KMS-11 (cell line): ENCODE measurements at regions not wholly inside any gene's neighbourhood (a gene's known extent, or its start where the extent isn't known, plus 50 kb on each side); places are given as distances from the start of the nearest gene placed in this dataset.

Experiments
- H2AFZ ChIP-seq: fragments of 200-600 bp; sonication (generic); 2 replicates; pipeline ENCODE4 v1.6.1; 2016; ENCODE audit warnings: antibody characterized with exemption, mixed run types, low read depth
- H3K27ac ChIP-seq: fragments of 200-600 bp; sonication (generic); 2 replicates; pipeline ENCODE4 v1.6.1; 2016; ENCODE audit warnings: mild to moderate bottlenecking, mixed run types
- H3K27me3 ChIP-seq: fragments of 200-600 bp; sonication (generic); 2 replicates; pipeline ENCODE4 v1.6.1; 2017; ENCODE audit warnings: mild to moderate bottlenecking, low read depth, mixed run types, moderate library complexity; ENCODE audit not compliant: insufficient read depth
- H3K36me3 ChIP-seq: fragments of 200-600 bp; sonication (generic); 2 replicates; pipeline ENCODE4 v1.6.1; 2017; ENCODE audit warnings: mild to moderate bottlenecking, mixed run types; ENCODE audit not compliant: insufficient read depth
- H3K4me1 ChIP-seq: fragments of 200-600 bp; sonication (generic); 2 replicates; pipeline ENCODE4 v1.6.1; 2016; ENCODE audit warnings: mild to moderate bottlenecking, low read depth, mixed run types; ENCODE audit not compliant: poor library complexity, severe bottlenecking
- H3K4me2 ChIP-seq: fragments of 200-600 bp; sonication (generic); 2 replicates; pipeline ENCODE4 v1.7.0; 2016; ENCODE audit warnings: mild to moderate bottlenecking, mixed run types
- H3K4me3 ChIP-seq: fragments of 200-600 bp; sonication (generic); IDR thresholded peaks from 2 replicates; pipeline ENCODE4 v1.6.1; 2017; ENCODE audit warnings: low read depth, low read length, mixed read lengths; ENCODE audit not compliant: insufficient read depth
- H3K79me2 ChIP-seq: fragments of 200-600 bp; sonication (generic); 2 replicates; pipeline ENCODE4 v1.6.1; 2016; ENCODE audit warnings: low read depth, mixed run types; ENCODE audit not compliant: insufficient read depth
- H3K9ac ChIP-seq: fragments of 200-600 bp; sonication (generic); 2 replicates; pipeline ENCODE4 v1.6.1; 2016; ENCODE audit warnings: mild to moderate bottlenecking, mixed run types
- H4K20me1 ChIP-seq: fragments of 200-600 bp; sonication (generic); 2 replicates; pipeline ENCODE4 v1.6.1; 2016; ENCODE audit warnings: mild to moderate bottlenecking, mixed run types; ENCODE audit not compliant: insufficient read depth
- CTCF ChIP-seq: fragments of 200-600 bp; sonication (generic); conservative IDR thresholded peaks from 2 replicates; pipeline ENCODE4 v1.6.1; 2017; ENCODE audit warnings: low read depth, mild to moderate bottlenecking, antibody characterized with exemption, low read length, moderate library complexity, mixed read lengths

- Histone ChIP-seq H3K79me2 (no peaks in the 10 kb centered on the region), H3K4me3 (no peak overlapping the region), H3K4me2 (no peak overlapping the region), H3K27ac (no peak overlapping the region), H3K4me1 (no peaks in the 10 kb centered on the region), H2AFZ (no peak overlapping the region), H3K27me3 (no peaks in the 10 kb centered on the region), H3K36me3 (no peaks in the 10 kb centered on the region), H3K9ac (no peak overlapping the region), H4K20me1 (no peaks in the 10 kb centered on the region)
- TF ChIP-seq CTCF: no peak
Observed at GRCh38 chr7:121633186-121633585, 237.1 kb upstream of the FAM3C start.

GRCh38 chr7:121624958-121625357 is 228.8 kb upstream of the FAM3C start:
- Histone ChIP-seq H3K27me3 (no peaks in the 10 kb centered on the region), H2AFZ (no peak overlapping the region), H3K9ac (no peak overlapping the region), H3K4me3 (no peak overlapping the region), H3K79me2 (no peaks in the 10 kb centered on the region), H3K27ac (no peak overlapping the region), H3K4me2 (no peak overlapping the region), H4K20me1 (no peaks in the 10 kb centered on the region), H3K36me3 (no peaks in the 10 kb centered on the region; the same call in 1 of the 2 replicates), H3K4me1 (no peaks in the 10 kb centered on the region)
- TF ChIP-seq CTCF: no peak

DNA sequence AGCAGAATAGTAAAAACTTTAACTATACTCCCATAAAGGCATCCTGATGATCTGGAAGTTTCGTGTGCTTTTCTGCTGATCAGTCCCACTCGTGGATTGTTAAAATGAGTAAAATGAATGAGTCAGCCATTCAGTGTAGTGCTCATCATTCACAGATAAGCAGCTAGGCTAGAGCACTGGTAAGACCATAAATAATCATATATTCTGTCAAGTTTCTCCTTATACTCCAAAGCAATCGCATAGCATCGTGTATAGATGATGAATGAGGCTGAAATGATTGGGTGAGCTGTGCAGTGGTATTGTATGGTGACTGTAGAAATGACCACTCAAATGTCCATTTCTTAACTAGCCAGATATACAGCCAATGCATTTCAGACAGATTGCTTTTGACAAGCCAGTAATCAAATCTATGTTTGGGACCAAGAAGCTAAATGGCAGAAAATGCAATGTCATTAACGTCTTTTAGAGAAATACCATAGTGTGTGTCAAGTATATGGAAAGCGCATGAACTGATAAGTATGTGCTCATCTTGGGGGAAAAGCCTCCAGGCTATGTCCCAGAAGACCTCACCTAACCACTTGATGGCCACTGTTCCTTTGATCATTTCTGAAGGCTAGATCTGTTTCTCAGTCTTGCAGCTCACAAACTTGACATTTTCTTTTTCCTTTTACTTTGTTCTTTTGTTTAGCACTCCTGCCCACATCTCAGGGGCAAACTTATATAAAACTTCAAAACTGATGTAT is 227.2 kb upstream of the FAM3C start:
- no peak overlapping the region for H3K4me3 ChIP-seq
- no peaks in the 10 kb centered on the region; the same call in 1 of the 2 replicates for H3K36me3 ChIP-seq
- H3K27ac ChIP-seq: no peak overlapping the region
- H3K4me1 ChIP-seq: no peaks in the 10 kb centered on the region
- no peaks in the 10 kb centered on the region for H3K79me2 ChIP-seq
- no peak overlapping the region for H3K9ac ChIP-seq
- no peaks in the 10 kb centered on the region for H3K27me3 ChIP-seq
- no peaks in the 10 kb centered on the region for H4K20me1 ChIP-seq
- H2AFZ ChIP-seq: no peak overlapping the region
- TF ChIP-seq CTCF: no peak
- H3K4me2 ChIP-seq: no peak overlapping the region

- Histone ChIP-seq H3K4me3 (no peak overlapping the region), H3K79me2 (no peaks in the 10 kb centered on the region), H3K27me3 (no peaks in the 10 kb centered on the region), H3K4me2 (no peak overlapping the region), H3K36me3 (no peaks in the 10 kb centered on the region), H4K20me1 (no peaks in the 10 kb centered on the region), H2AFZ (no peak overlapping the region), H3K27ac (no peak overlapping the region), H3K4me1 (no peaks in the 10 kb centered on the region), H3K9ac (no peak overlapping the region)
- TF ChIP-seq CTCF: no peak
Observed at GRCh38 chr7:121621937-121622336, 225.8 kb upstream of the FAM3C start.
